Prostate gland (tissue), 2 donors: ENCODE measurements at regions not wholly inside any gene's neighbourhood (a gene's known extent, or its start where the extent isn't known, plus 50 kb on each side); places are given as distances from the start of the nearest gene placed in this dataset.

Source experiments
- DNase-seq: peaks from one replicate; pipeline ENCODE4 v3.0.0-alpha.2; 2019; ENCODE audit warnings: low spot score
- H3K27ac ChIP-seq, 2 donors: fragments of 200-600 bp; sonication (generic); 2 replicates each; pipeline ENCODE4 v1.5.1; 2017 to 2019
- H3K27me3 ChIP-seq: fragments of 200-600 bp; sonication (generic); replicated peaks from 2 replicates; pipeline ENCODE4 v1.5.1; 2019; ENCODE audit not compliant: insufficient read depth
- H3K36me3 ChIP-seq, 2 donors: fragments of 200-600 bp; sonication (generic); 1 replicate in 1 of 2; 2 replicates in 1 of 2; pipeline versions ENCODE4 v1.5.1 to v1.8.1; 2017 to 2019
- H3K4me1 ChIP-seq: fragments of 200-600 bp; sonication (generic); replicated peaks from 2 replicates; pipeline ENCODE4 v1.5.1; 2019
- H3K4me3 ChIP-seq, 2 donors: fragments of 200-600 bp; sonication (generic); 2 replicates each; pipeline ENCODE4 v1.5.1; 2017 to 2019
- H3K9me3 ChIP-seq: fragments of 200-600 bp; sonication (generic); 2 replicates; pipeline ENCODE4 v1.5.1; 2017
- CTCF ChIP-seq, 4 experiments: fragments of 200-600 bp in 2 of 4; fragments of 450-650 bp in 2 of 4; sonication (generic) in 2 of 4; IDR thresholded peaks; 1 replicate in 3 of 4; 2 replicates in 1 of 4; pipeline ENCODE4 v1.5.1; 2016 to 2019; ENCODE audit warnings: antibody characterized with exemption in 4 of 4, mild to moderate bottlenecking in 2 of 4, moderate library complexity in 2 of 4
- POLR2A ChIP-seq: fragments of 450-650 bp; IDR thresholded peaks from one replicate; pipeline ENCODE4 v1.6.1; 2016; ENCODE audit warnings: antibody characterized with exemption, mild to moderate bottlenecking
- POLR2AphosphoS5 ChIP-seq: sonication (generic); formaldehyde crosslinking; IDR thresholded peaks from one replicate; pipeline ENCODE4 v1.6.1; 2017; ENCODE audit warnings: antibody characterized with exemption
- WGBS: methylation state at CpG from one replicate; pipeline ENCODE4 v1.1.5; 2018; 5-methylcytosine and 5-hydroxymethylcytosine counted together
- intact Hi-C: fragments of 100-400 bp; cut with DNase I; formaldehyde crosslinking; loops from one replicate; pipeline ENCODE4 v1.14.2; 2022

- H3K27ac ChIP-seq: no peak overlapping the region
- TF ChIP-seq POLR2AphosphoS5: no peak
- TF ChIP-seq CTCF (IDR thresholded peaks at IDR 0.05): no peak
- TF ChIP-seq POLR2A: no peak
- no peaks in the 10 kb centered on the region for H3K36me3 ChIP-seq
- WGBS: 70% methylated on average over 6 of the region's 6 CpGs
- intact Hi-C loops: no loop called here
- H3K9me3 ChIP-seq: no peaks in the 10 kb centered on the region
- H3K27me3 ChIP-seq: no peaks in the 10 kb centered on the region
- H3K4me3 ChIP-seq: no peak overlapping the region
- H3K4me1 ChIP-seq: no peaks in the 10 kb centered on the region
- no peak for DNase-seq
Measured at GRCh38 chr1:21355956-21356355, 65.7 kb upstream of the ECE1 start.

- Histone ChIP-seq H3K4me3 (no peak overlapping the region), H3K4me1 (no peaks in the 10 kb centered on the region), H3K9me3 (no peaks in the 10 kb centered on the region), H3K27ac (no peak overlapping the region), H3K36me3 (no peaks in the 10 kb centered on the region), H3K27me3 (no peaks in the 10 kb centered on the region)
- TF ChIP-seq CTCF (IDR thresholded peaks at IDR 0.05) (no peak), POLR2AphosphoS5 (no peak), POLR2A (no peak)
- DNase-seq: no peak
- intact Hi-C loops: no loop called here
Measured at GRCh38 chr1:21352586-21352985, 62.3 kb upstream of the ECE1 start.

GRCh38 chr1:21351901-21352300 is 61.6 kb upstream of the ECE1 start:
- DNase-seq: no peak
- Histone ChIP-seq H3K4me3 (no peak overlapping the region), H3K4me1 (no peaks in the 10 kb centered on the region), H3K9me3 (no peaks in the 10 kb centered on the region), H3K27ac (no peak overlapping the region), H3K36me3 (no peaks in the 10 kb centered on the region), H3K27me3 (no peaks in the 10 kb centered on the region)
- TF ChIP-seq POLR2AphosphoS5: no peak
- no peak for TF ChIP-seq POLR2A
- TF ChIP-seq CTCF (IDR thresholded peaks at IDR 0.05): no peak
- intact Hi-C loops: no loop called here
- 70% methylated on average over 6 of the region's 6 CpGs for WGBS

- no peak overlapping the region for H3K27ac ChIP-seq
- no peak overlapping the region for H3K4me3 ChIP-seq
- H3K9me3 ChIP-seq: no peaks in the 10 kb centered on the region
- WGBS: 79% methylated on average over 11 of the region's 11 CpGs
- intact Hi-C loops: no loop called here
- DNase-seq: no peak
- no peaks in the 10 kb centered on the region for H3K27me3 ChIP-seq
- no peaks in the 10 kb centered on the region for H3K36me3 ChIP-seq
- no peaks in the 10 kb centered on the region for H3K4me1 ChIP-seq
- TF ChIP-seq POLR2A: no peak
- no peak for TF ChIP-seq CTCF (IDR thresholded peaks at IDR 0.05)
- no peak for TF ChIP-seq POLR2AphosphoS5
Measured at GRCh38 chr1:21350202-21350885, 60.1 kb upstream of the ECE1 start.

- no peak for TF ChIP-seq POLR2A
- TF ChIP-seq CTCF (IDR thresholded peaks at IDR 0.05): no peak
- TF ChIP-seq POLR2AphosphoS5: no peak
- no peaks in the 10 kb centered on the region for H3K27me3 ChIP-seq
- H3K27ac ChIP-seq: no peak overlapping the region
- H3K9me3 ChIP-seq: no peaks in the 10 kb centered on the region
- intact Hi-C loops: no loop called here
- H3K4me3 ChIP-seq: no peak overlapping the region
- H3K4me1 ChIP-seq: no peaks in the 10 kb centered on the region
- no peaks in the 10 kb centered on the region for H3K36me3 ChIP-seq
- no peak for DNase-seq
- WGBS: 97% methylated on average over 3 of the region's 3 CpGs
Measured at GRCh38 chr1:21349693-21350092, 59.4 kb upstream of the ECE1 start.
